Tibial artery (tissue), 4 donors: ENCODE measurements at regions not wholly inside any gene's neighbourhood (a gene's known extent, or its start where the extent isn't known, plus 50 kb on each side); places are given as distances from the start of the nearest gene placed in this dataset.

ENCODE experiments used
- DNase-seq, 2 donors: peaks; one replicate each; pipeline ENCODE4 v3.0.0-alpha.2; 2019
- H3K27ac ChIP-seq, 2 donors: fragments of 200-600 bp; sonication (generic) in 1 of 2; 1 replicate in 1 of 2; 2 replicates in 1 of 2; pipeline ENCODE4 v1.5.1; 2018 to 2019; ENCODE audit warnings: mild to moderate bottlenecking in 1 of 2
- H3K27me3 ChIP-seq, 2 donors: fragments of 200-600 bp; sonication (generic) in 1 of 2; one replicate each; pipeline versions ENCODE4 v1.5.1 to v1.6.0; 2016 to 2019
- H3K36me3 ChIP-seq, 3 donors: fragments of 200-600 bp; sonication (generic) in 2 of 3; one replicate each; pipeline ENCODE4 v1.5.1; 2016 to 2019; ENCODE audit warnings: mild to moderate bottlenecking in 2 of 3
- H3K4me1 ChIP-seq, 4 donors: fragments of 200-600 bp; sonication (generic) in 2 of 4; 1 replicate in 3 of 4; 2 replicates in 1 of 4; pipeline ENCODE4 v1.5.1; 2016 to 2019
- H3K4me3 ChIP-seq, 2 donors: fragments of 200-600 bp; sonication (generic) in 1 of 2; 1 replicate in 1 of 2; 2 replicates in 1 of 2; pipeline ENCODE4 v1.5.1; 2018 to 2019; ENCODE audit warnings: mild to moderate bottlenecking in 2 of 2
- H3K9me3 ChIP-seq, 3 donors: fragments of 200-600 bp; sonication (generic) in 1 of 3; one replicate each; pipeline ENCODE4 v1.5.1; 2016 to 2019
- CTCF ChIP-seq, 2 experiments: fragments of 200-600 bp in 1 of 2; fragments of 450-650 bp in 1 of 2; IDR thresholded peaks; one replicate each; pipeline ENCODE4 v1.5.1; 2017 to 2019; ENCODE audit warnings: antibody characterized with exemption in 2 of 2, mild to moderate bottlenecking in 1 of 2, moderate library complexity in 1 of 2
- intact Hi-C: fragments of 100-400 bp; cut with DNase I; formaldehyde crosslinking; loops from one replicate; pipeline ENCODE4 v1.15.0; 2023; ENCODE audit warnings: low total_unique reads

GRCh38 chr7:98518159-98518947, 98.7 kb upstream of the NPTX2 start:
- Histone ChIP-seq H3K9me3 (no peaks in the 10 kb centered on the region), H3K4me1 (no peaks in the 10 kb centered on the region), H3K4me3 (no peak overlapping the region), H3K27me3 (peaks cover 0 to 10% of the 10 kb centered on the region in 2 donors), H3K36me3 (no peaks in the 10 kb centered on the region), H3K27ac (no peak overlapping the region)
- intact Hi-C loops, result no loop called here
- no peak for DNase-seq
- TF ChIP-seq CTCF (IDR thresholded peaks at IDR 0.05), result no peak

GRCh38 chr7:98515201-98515600, 101.9 kb upstream of the NPTX2 start:
- H3K27ac ChIP-seq, result no peak overlapping the region
- no peaks in the 10 kb centered on the region for H3K4me1 ChIP-seq
- DNase-seq, result no peak
- no peaks in the 10 kb centered on the region for H3K27me3 ChIP-seq
- H3K36me3 ChIP-seq, result no peaks in the 10 kb centered on the region
- H3K9me3 ChIP-seq, result no peaks in the 10 kb centered on the region
- TF ChIP-seq CTCF (IDR thresholded peaks at IDR 0.05), result no peak
- intact Hi-C loops, result no loop called here
- no peak overlapping the region for H3K4me3 ChIP-seq

- intact Hi-C loops, result no loop called here
- TF ChIP-seq CTCF (IDR thresholded peaks at IDR 0.05), result no peak
- no peak for DNase-seq
- Histone ChIP-seq H3K36me3 (no peaks in the 10 kb centered on the region), H3K9me3 (no peaks in the 10 kb centered on the region), H3K4me1 (no peaks in the 10 kb centered on the region), H3K27ac (no peak overlapping the region), H3K4me3 (no peak overlapping the region), H3K27me3 (no peaks in the 10 kb centered on the region)
These were observed 102.7 kb upstream of the NPTX2 start for GRCh38 chr7:98514211-98515031.

- no peak for DNase-seq
- Histone ChIP-seq H3K4me1 (no peaks in the 10 kb centered on the region), H3K4me3 (no peak overlapping the region), H3K36me3 (no peaks in the 10 kb centered on the region), H3K27ac (no peak overlapping the region), H3K9me3 (no peaks in the 10 kb centered on the region), H3K27me3 (no peaks in the 10 kb centered on the region)
- TF ChIP-seq CTCF (IDR thresholded peaks at IDR 0.05), result no peak
- intact Hi-C loops, result no loop called here
These were observed 105.9 kb upstream of the NPTX2 start for GRCh38 chr7:98511175-98511574.

- H3K27me3 ChIP-seq, result no peaks in the 10 kb centered on the region
- no peaks in the 10 kb centered on the region for H3K9me3 ChIP-seq
- no peaks in the 10 kb centered on the region for H3K36me3 ChIP-seq
- TF ChIP-seq CTCF (IDR thresholded peaks at IDR 0.05), result no peak
- no peak overlapping the region for H3K4me3 ChIP-seq
- no peak for DNase-seq
- no peak overlapping the region for H3K27ac ChIP-seq
- H3K4me1 ChIP-seq, result no peaks in the 10 kb centered on the region
- intact Hi-C loops, result no loop called here
These were observed 107.2 kb upstream of the NPTX2 start for GRCh38 chr7:98509836-98510235.
